Heart left ventricle (tissue), 13 donors: ENCODE measurements at regions not wholly inside any gene's neighbourhood (a gene's known extent, or its start where the extent isn't known, plus 50 kb on each side); places are given as distances from the start of the nearest gene placed in this dataset.

Source experiments
- POLR2A ChIP-seq, 2 donors: fragments of 450-650 bp; IDR thresholded peaks; one replicate each; pipeline ENCODE4 v1.6.1; 2017; ENCODE audit warnings: antibody characterized with exemption in 2 of 2, mild to moderate bottlenecking in 2 of 2, moderate library complexity in 2 of 2
- TF ChIP-seq, protein P1 (sequence below), 12 donors: fragments of 200-600 bp; sonication (generic) in 4 of 12; IDR thresholded peaks; one replicate each; pipeline versions ENCODE4 v1.5.0 to v1.8.0; 2018 to 2022; ENCODE audit warnings: antibody characterized with exemption in 12 of 12, mild to moderate bottlenecking in 5 of 12
- donor health status: ischemic (EF 13 %, LVEDD 7.1; RV severe dilation, severe dysfunction).
- donor health status: DM: no; HTN: yes; CAD: no.
- donor health status: DM: no; HTN: no; CAD: no.
- donor health status: ischemic (EF 25% LVEDD 6.9; RV normal size, moderate dysfunction).
- donor health status: ischemic (EF 25% LVEDD 5.7; RV mildly dilated, moderate dysfunction).
- donor health status: ischemic (EF 35%, LVEDD 5.7; RV mildly dilated, moderate dysfunction).
- donor health status: nonischemic (EF 11% LVEDD 7.7; RV severe dilation, severe dysfunction).
- donor health status: DM: yes; HTN: yes; CAD: no.
- donor health status: PGD.
- donor health status: ischemic (EF 29% LVEDD 5.4; RV normal size, mild dysfunction).
- donor health status: nonischemic (EF 23%, LVEDD 6.1; RV moderate dilation, normal function).

GRCh38 chr7:20076835-20077234, 140.3 kb downstream of the MACC1 start:
- no peak for TF ChIP-seq POLR2A (IDR thresholded peaks at IDR 0.05)
- TF ChIP-seq, protein P1, sequence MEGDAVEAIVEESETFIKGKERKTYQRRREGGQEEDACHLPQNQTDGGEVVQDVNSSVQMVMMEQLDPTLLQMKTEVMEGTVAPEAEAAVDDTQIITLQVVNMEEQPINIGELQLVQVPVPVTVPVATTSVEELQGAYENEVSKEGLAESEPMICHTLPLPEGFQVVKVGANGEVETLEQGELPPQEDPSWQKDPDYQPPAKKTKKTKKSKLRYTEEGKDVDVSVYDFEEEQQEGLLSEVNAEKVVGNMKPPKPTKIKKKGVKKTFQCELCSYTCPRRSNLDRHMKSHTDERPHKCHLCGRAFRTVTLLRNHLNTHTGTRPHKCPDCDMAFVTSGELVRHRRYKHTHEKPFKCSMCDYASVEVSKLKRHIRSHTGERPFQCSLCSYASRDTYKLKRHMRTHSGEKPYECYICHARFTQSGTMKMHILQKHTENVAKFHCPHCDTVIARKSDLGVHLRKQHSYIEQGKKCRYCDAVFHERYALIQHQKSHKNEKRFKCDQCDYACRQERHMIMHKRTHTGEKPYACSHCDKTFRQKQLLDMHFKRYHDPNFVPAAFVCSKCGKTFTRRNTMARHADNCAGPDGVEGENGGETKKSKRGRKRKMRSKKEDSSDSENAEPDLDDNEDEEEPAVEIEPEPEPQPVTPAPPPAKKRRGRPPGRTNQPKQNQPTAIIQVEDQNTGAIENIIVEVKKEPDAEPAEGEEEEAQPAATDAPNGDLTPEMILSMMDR (IDR thresholded peaks at IDR 0.05): no peak
